Pons (tissue), 1 donor: ENCODE measurements at regions not wholly inside any gene's neighbourhood (a gene's known extent, or its start where the extent isn't known, plus 50 kb on each side); places are given as distances from the start of the nearest gene placed in this dataset.

ENCODE experiments used
- DNase-seq: peaks from one replicate; pipeline ENCODE4 v3.0.0-alpha.2; 2016; ENCODE audit warnings: low spot score

- no peak for DNase-seq
Observed at GRCh38 chr12:91316161-91316906, 133.7 kb upstream of the DCN start.

GRCh38 chr12:91311081-91311480 lies 128.5 kb upstream of the DCN start:
- DNase-seq, result no peak

GRCh38 chr12:91309450-91309849 lies 126.8 kb upstream of the DCN start:
- no peak for DNase-seq

GRCh38 chr12:91307957-91308670 lies 125.5 kb upstream of the DCN start:
- no peak for DNase-seq

GRCh38 chr12:91290354-91290753 lies 107.7 kb upstream of the DCN start:
- DNase-seq, result no peak

GRCh38 chr12:91289906-91290305 lies 107.3 kb upstream of the DCN start:
- DNase-seq, result no peak

- no peak for DNase-seq
Observed at GRCh38 chr12:91289072-91289471, 106.5 kb upstream of the DCN start.

GRCh38 chr12:91287753-91288152 lies 105.1 kb upstream of the DCN start:
- DNase-seq, result no peak

- no peak for DNase-seq
Observed at GRCh38 chr12:91278126-91278525, 95.5 kb upstream of the DCN start.

GRCh38 chr12:91276509-91276908 lies 93.9 kb upstream of the DCN start:
- no peak for DNase-seq

- no peak for DNase-seq
Observed at GRCh38 chr12:91275321-91275720, 92.7 kb upstream of the DCN start.

GRCh38 chr12:91274916-91275315 lies 92.3 kb upstream of the DCN start:
- DNase-seq, result peak; percentile 50

- no peak for DNase-seq
Observed at GRCh38 chr12:91273560-91273959, 90.9 kb upstream of the DCN start.

GRCh38 chr12:91272461-91273063 lies 89.9 kb upstream of the DCN start:
- no peak for DNase-seq

- DNase-seq, result no peak
Observed at GRCh38 chr12:91271185-91271584, 88.6 kb upstream of the DCN start.

GRCh38 chr12:91267039-91267438 lies 84.4 kb upstream of the DCN start:
- no peak for DNase-seq

GRCh38 chr12:91264178-91264577 lies 81.6 kb upstream of the DCN start:
- no peak for DNase-seq

- no peak for DNase-seq
Observed at GRCh38 chr12:91261820-91262676, 79.4 kb upstream of the DCN start.

- DNase-seq, result no peak
Observed at GRCh38 chr12:91256411-91256810, 73.8 kb upstream of the DCN start.

GRCh38 chr12:91252341-91252740 lies 69.7 kb upstream of the DCN start:
- DNase-seq, result no peak

GRCh38 chr12:91250273-91250665 lies 67.7 kb upstream of the DCN start:
- DNase-seq, result no peak

GRCh38 chr12:91249518-91250272 lies 67.1 kb upstream of the DCN start:
- no peak for DNase-seq
